ENCODE measurements at regions not wholly inside any gene's neighbourhood (a gene's known extent, or its start where the extent isn't known, plus 50 kb on each side); places are given as distances from the start of the nearest gene placed in this dataset.

DNA sequence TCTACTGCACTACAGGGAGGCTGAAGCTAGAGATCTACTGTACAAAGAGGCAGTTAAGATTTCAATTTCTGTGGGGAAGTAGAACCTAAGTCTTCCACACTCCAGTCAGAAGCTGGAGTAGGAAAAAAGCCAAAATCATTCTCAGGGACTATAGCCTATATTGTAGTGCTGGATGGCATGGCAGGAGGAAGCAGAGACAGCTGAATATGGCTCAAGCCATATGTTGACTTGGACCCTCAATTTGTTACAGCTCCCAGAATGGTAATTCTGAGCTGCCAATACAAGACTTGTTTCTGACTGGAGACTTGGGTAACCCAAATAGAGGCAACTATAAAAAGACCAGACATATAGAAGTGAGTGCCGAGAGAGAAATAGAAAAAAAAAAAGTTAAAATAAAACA, 200.6 kb downstream of the PTBP2 start:
- H2BK12ac ChIP-seq (ENCODE audit: insufficient read length, low read depth, low read length), result no peak overlapping the region
- no peak overlapping the region for H3K4me2 ChIP-seq (ENCODE audit: insufficient read depth, insufficient read length, low read length)
- WGBS (ENCODE audit: extremely low coverage, insufficient read length, low lambda C conversion rate), result no CpG with 5 or more reads among the region's 1 CpG
- no peak overlapping the region for H3K23ac ChIP-seq (ENCODE audit: insufficient read length, low read depth, low read length)
- Mint-ChIP-seq H3K9me3 (peaks cover 18 to 21% of the 10 kb centered on the region in 2 experiments), H3K27ac (no peak overlapping the region), H3K4me1 (peaks cover 2 to 3% of the 10 kb centered on the region in 2 experiments; a peak in 3 of 4 replicates), H3K4me3 (no peak overlapping the region), H3K36me3 (ENCODE audit: insufficient read depth in 1 of 3, low read depth in 3 of 3) (peaks cover 0 to 31% (median 7%) of the 10 kb centered on the region in 3 experiments; a peak in 5 of 7 replicates), H3K27me3 (ENCODE audit: low read depth) (no peaks in the 10 kb centered on the region)
- H3K23me2 ChIP-seq (ENCODE audit: insufficient read length, low read depth, low read length, poor library complexity, severe bottlenecking), result no peaks in the 10 kb centered on the region
- H3K9me3 ChIP-seq (ENCODE audit: control insufficient read depth, low read depth, low read length), result no peaks in the 10 kb centered on the region
- H3K4me1 ChIP-seq (ENCODE audit: insufficient read depth, low read length), result no peaks in the 10 kb centered on the region
- no peak overlapping the region for H3K14ac ChIP-seq (ENCODE audit: insufficient read depth, low read length)
- no peak for DNase-seq
- H3K18ac ChIP-seq (ENCODE audit: insufficient read length, low read depth, low read length), result no peak overlapping the region
- H2BK5ac ChIP-seq (ENCODE audit: insufficient read length, low read length), result no peak overlapping the region
- no peak overlapping the region for H4K91ac ChIP-seq (ENCODE audit: insufficient read length, low read depth, low read length)
- H2BK15ac ChIP-seq (ENCODE audit: low read depth, low read length), result no peak overlapping the region
- no peak overlapping the region for H3K9ac ChIP-seq (ENCODE audit: extremely low read depth, insufficient read length, low read length)
- H2AK5ac ChIP-seq (ENCODE audit: insufficient read length, low read length), result no peak overlapping the region
- no peak overlapping the region for H2BK20ac ChIP-seq (ENCODE audit: low read depth, low read length, poor library complexity, severe bottlenecking)
- TF ChIP-seq, protein P1, sequence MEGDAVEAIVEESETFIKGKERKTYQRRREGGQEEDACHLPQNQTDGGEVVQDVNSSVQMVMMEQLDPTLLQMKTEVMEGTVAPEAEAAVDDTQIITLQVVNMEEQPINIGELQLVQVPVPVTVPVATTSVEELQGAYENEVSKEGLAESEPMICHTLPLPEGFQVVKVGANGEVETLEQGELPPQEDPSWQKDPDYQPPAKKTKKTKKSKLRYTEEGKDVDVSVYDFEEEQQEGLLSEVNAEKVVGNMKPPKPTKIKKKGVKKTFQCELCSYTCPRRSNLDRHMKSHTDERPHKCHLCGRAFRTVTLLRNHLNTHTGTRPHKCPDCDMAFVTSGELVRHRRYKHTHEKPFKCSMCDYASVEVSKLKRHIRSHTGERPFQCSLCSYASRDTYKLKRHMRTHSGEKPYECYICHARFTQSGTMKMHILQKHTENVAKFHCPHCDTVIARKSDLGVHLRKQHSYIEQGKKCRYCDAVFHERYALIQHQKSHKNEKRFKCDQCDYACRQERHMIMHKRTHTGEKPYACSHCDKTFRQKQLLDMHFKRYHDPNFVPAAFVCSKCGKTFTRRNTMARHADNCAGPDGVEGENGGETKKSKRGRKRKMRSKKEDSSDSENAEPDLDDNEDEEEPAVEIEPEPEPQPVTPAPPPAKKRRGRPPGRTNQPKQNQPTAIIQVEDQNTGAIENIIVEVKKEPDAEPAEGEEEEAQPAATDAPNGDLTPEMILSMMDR (conservative IDR thresholded peaks at IDR 0.05), result no peak
- no peaks in the 10 kb centered on the region for H4K20me1 ChIP-seq (ENCODE audit: control insufficient read depth, insufficient read depth, insufficient read length)
- H4K8ac ChIP-seq (replicated peaks; ENCODE audit: insufficient read length, low read depth, low read length), result no peak overlapping the region
- H2AFZ ChIP-seq (ENCODE audit: low read length), result no peak overlapping the region
- no peak overlapping the region for H3T11ph ChIP-seq (ENCODE audit: low read length)
- no peak overlapping the region for H3K56ac ChIP-seq (ENCODE audit: insufficient read length, low read depth, low read length)
- H3K79me2 ChIP-seq (ENCODE audit: insufficient read depth, low read length), result no peaks in the 10 kb centered on the region
- H2BK120ac ChIP-seq (ENCODE audit: low read depth, low read length, poor library complexity, severe bottlenecking), result no peak overlapping the region
- H3K79me1 ChIP-seq (ENCODE audit: insufficient read depth, low read depth, low read length, poor library complexity, severe bottlenecking), result no peaks in the 10 kb centered on the region
- no peak overlapping the region for H3K4ac ChIP-seq (ENCODE audit: low read depth, low read length)
- H3K27ac ChIP-seq (ENCODE audit: insufficient read length, low read depth, low read length), result no peak overlapping the region
- H4K5ac ChIP-seq (ENCODE audit: insufficient read length, low read depth, low read length), result no peak overlapping the region
- H3K27me3 ChIP-seq (ENCODE audit: insufficient read depth, low read length), result no peaks in the 10 kb centered on the region

All from H9 (cell line).